ENCODE measurements at regions not wholly inside any gene's neighbourhood (a gene's known extent, or its start where the extent isn't known, plus 50 kb on each side); places are given as distances from the start of the nearest gene placed in this dataset.

DNA sequence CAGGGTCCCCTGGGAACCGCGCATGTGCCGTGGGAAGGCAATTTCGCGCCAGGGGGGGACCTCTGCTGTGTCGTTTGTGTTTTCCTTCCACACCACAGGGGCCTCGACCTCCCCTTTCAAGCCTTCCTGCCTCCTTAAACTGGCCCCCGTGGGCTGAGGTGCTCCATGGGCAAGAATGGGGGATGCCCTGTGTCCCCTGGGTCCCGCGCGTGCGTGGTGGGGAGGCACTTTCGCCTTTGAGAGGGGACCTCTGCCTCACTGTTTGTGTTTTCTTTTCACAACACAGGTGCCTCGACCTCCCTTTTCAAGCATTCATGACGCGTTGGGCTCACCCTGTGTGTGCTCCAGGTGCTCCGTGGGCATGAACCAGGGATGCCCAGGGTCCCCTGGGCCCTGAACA lies 348.8 kb downstream of the ALG10 start:
- DNase-seq (ENCODE audit: low read depth in 3 of 3, low spot score in 1 of 3) = no peak

- DNase-seq (ENCODE audit: low read depth in 3 of 3, low spot score in 1 of 3) = no peak
These were observed 349.7 kb downstream of the ALG10 start for GRCh38 chr12:34372003-34372402.

GRCh38 chr12:34373926-34374325 lies 351.6 kb downstream of the ALG10 start:
- DNase-seq (ENCODE audit: low read depth in 3 of 3, low spot score in 1 of 3) = no peak

DNA sequence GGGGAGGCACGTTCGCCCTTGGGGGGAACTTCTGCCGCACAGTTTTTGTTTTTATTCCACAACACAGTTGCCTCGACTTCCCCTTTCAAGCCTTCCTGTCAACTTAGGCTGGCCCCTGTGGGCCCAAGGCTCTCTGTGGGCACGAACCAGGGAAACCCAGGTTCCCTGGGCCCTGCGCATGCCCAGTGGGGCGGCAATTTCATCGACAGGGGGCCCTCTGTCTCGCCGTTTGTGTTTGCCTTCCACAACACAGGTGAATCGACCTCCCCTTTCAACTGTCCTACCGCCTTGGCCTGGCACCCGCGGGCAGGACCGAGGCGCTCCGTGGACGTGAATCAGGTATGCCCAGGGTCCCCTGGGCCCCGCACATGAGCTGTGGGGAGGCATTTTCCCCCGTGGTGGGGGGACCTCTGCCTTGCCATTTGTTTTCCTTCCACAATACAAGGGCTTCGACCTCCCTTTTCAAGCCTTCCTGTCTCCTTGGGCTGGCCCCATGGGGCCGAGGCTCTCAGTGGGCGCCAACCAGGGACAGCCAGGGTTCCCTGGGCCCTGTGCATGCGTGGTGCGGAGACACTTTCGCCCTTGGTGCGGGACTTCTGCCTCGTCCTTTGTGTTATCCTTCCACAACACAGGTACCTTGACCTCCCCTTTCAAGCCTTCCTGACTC lies 354.0 kb downstream of the ALG10 start:
- no peak for DNase-seq (ENCODE audit: low read depth in 3 of 3, low spot score in 1 of 3)

DNA sequence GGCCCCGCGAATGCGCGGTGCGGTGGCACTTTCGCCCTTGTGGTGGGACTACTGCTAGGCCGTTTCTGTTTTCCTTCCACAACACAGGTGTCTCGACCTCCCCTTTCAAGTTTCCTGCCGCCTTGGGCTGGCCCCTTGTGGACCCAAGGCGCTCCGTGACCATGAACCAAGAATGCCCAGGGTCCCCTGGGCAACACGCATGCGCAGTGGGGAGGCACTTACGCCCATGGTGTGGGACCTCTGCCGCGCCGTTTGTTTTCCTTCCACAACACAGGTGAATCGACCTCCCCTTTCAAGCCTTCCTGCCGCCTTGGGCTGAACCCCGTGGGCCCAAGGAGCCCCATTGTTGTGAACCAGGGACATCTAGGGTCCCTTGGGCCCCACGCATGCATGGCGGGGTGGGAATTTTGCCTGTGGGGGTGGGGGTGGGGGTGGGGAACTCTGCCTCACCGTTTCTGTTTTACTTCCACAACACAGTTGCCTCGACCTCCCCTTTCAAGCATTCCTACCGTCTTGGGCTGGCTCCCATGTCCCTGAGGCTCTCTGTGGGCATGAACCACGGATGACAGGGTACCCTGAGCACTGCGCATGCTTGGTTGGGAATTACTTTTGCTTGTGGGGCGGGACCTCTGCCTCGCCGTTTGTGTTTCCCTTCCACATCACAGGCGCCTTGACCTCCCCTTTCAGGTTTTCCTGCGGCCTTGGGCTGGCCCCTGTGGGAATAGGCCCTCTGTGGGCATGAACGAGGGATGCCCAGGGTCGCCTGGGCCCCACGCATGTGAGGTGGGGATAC lies 355.1 kb downstream of the ALG10 start:
- DNase-seq (ENCODE audit: low read depth in 3 of 3, low spot score in 1 of 3) = no peak

DNA sequence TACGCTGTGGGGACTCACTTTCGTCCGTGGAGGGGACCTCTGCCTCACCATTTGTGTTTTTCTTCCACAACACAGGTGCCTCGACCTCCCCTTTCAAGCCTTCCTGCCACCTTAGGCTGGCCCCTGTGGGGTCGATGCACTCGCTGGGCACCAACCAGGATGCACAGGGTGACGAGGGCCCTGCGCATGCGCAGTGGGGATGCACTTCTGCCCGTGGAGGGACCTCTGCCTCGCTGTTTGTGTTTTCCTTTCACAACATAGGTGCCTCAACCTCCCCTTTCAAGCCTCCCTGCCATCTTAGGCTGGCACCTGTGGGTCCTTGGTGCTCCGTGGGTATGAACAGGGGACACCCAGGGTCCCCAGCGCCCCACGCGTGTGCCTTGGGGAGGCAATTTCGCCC lies 356.8 kb downstream of the ALG10 start:
- DNase-seq (ENCODE audit: low read depth in 3 of 3, low spot score in 1 of 3) = no peak

DNA sequence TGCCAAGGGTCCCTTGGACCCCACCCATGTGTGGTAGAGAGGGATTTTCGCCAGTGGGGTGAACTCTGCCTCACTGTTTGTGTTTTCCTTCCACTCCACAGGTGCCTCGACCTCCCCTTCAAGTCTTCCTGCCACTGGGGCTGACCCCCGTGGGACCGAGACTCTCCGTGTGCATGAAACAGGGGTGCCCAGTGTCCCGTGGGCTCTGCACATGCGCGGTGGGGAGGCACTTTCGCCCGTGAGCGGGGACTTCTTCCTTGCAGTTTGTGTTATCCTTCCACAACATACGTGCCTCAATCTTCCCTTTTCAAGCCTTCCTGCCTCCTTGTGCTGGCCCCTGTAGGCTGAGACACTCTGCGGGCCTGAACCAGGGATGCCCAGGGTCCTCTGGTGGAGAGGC lies 362.4 kb downstream of the ALG10 start:
- no peak for DNase-seq (ENCODE audit: low read depth in 3 of 3, low spot score in 1 of 3)

- DNase-seq (ENCODE audit: low read depth in 3 of 3, low spot score in 1 of 3) = no peak
These were observed 363.7 kb downstream of the ALG10 start for GRCh38 chr12:34386016-34386415.

DNA sequence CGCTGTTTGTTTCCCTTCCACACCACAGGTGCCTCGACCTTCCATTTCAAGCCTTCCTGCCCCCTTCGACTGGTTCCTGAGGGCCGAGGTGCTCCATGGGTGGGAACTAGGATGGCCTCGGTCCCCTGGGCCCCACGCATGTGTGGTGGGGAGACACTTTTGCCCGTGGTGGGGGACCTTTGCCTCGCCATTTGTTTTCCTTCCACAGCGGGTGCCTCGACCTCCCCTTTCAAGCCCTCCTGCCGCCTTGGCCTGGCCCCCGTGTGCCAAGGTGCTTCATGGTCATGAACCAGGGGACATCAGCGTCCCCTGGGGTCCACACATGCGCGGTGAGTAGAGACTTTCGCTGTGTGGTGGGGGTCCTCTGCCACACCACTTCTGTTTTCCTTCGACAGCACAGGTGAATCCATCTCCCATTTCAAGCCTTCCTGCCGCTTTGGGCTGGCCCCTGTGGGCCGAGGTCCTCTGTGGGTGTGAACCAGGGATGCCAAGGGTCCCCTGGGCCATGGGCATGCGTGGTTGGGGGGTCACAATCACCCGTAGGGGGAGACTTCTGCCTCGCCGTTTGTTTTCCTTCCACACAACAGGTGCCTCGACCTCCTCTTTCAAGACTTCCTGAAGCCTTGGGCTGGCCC lies 364.4 kb downstream of the ALG10 start:
- DNase-seq (ENCODE audit: low read depth in 3 of 3, low spot score in 1 of 3) = no peak

DNA sequence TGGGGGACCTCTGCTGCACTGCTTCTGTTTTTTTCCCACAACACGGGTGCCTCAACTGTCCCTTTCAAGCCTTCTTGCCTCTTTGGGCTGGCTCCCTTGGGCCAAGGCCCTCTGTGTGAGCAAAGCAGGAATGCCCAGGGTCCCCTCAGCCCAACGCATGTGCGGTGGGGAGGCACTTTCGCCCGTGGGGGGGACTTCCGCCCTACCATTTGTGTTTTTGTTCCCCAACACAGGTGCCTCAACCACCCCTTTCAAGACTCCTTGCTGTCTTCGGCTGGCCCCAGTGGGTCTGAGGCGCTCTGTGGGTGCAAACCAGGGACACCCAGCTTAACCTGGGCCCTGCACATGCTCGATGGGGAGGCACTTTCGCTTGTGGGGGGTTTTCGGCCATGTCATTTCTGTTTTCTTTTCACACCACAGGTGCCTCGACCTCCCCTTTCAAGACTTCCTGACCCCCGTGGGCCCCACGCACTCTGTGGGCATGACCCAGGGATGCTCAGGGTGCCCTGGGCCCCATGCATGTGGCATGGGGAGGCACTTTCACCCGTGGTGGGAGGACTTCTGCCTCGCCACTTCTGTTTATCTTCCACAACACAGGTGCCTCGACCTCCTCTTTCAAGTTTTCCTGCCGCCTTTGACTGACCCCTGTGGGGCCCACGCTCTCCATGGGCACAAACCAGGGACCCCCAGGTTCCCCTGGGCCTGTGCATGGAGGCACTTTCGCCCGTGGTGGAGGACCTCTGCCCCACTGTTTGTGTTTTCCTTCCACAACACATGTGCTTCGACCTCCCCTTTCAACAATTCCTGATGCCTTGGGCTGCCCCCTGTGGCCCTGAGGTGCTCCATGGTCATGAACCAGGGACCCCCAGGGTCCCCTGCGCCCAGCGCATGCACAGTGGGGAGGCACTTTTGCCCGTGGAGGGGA lies 365.7 kb downstream of the ALG10 start:
- no peak for DNase-seq (ENCODE audit: low read depth in 3 of 3, low spot score in 1 of 3)

DNA sequence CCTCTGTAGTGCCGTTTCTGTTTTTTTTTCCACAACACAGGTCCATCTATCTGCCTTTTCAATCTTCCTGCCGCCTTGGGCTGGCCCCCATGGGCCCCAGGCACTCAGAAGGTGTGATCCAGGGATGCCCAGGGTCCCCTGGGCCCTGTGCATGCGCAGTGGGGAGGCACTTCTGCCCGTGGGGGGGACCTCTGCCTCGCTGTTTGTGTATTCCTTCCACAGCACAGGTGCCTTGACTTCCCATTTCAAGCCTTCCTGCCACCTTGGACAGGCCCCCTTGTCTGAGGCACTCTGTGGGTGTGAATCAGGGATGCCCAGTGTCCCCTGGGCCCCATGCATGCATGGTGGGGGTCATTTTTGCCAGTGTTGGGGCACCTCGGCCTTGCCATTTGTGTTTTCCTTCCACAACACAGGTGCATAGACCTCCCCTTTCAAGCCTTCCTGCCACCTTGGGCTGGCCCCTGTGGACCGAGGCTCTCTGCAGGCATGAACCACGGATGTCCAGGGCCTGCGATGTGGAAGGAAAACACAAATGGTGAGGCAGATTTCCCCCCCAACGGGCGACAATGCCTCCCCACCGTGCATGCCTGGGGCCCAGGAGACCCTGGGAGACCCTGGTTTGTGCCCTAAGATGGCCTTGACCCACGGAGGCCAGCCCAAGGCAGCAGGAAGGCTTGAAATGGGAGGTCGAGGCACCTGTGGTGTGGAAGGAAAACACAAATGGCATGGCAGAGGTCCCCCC lies 366.5 kb downstream of the ALG10 start:
- DNase-seq (ENCODE audit: low read depth in 3 of 3, low spot score in 1 of 3) = no peak

DNA sequence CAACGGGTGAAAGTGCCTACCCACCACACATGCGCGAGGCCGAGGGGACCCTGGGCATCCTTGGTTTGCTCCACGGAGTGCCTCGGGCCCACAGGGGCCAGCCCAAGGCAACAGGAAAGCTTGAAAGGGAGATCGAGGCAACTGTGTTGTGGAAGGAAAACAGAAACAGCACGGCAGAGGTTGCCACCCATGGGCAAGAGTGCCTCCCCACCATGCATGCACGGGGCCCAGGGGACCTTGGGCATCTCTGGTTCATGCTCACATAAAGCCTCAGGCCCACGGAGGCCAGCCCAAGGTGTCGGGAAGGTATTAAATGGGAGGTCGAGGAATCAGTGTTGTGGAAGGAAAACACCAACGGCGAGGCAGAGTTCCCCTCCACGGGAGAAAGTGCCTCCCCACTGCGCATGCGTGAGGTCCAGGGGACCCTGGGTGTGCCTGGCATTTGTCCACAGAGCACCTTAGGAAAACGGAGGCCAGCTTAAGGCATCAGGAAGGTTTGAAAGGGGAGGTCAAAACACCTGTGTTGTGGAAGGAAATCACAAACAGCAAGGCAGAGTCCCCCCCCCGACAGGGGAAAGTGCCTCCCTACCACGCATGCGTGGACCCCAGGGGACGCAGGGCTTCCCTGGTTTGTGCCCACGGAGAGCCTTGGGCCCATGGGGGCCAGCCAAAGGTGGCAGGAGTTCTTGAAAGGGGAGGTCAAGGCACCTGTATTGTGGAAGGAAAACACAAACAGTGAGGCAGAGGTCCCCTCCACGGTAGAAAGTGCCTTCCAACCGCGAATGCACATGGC lies 367.3 kb downstream of the ALG10 start:
- no peak for DNase-seq (ENCODE audit: low read depth in 3 of 3, low spot score in 1 of 3)

DNA sequence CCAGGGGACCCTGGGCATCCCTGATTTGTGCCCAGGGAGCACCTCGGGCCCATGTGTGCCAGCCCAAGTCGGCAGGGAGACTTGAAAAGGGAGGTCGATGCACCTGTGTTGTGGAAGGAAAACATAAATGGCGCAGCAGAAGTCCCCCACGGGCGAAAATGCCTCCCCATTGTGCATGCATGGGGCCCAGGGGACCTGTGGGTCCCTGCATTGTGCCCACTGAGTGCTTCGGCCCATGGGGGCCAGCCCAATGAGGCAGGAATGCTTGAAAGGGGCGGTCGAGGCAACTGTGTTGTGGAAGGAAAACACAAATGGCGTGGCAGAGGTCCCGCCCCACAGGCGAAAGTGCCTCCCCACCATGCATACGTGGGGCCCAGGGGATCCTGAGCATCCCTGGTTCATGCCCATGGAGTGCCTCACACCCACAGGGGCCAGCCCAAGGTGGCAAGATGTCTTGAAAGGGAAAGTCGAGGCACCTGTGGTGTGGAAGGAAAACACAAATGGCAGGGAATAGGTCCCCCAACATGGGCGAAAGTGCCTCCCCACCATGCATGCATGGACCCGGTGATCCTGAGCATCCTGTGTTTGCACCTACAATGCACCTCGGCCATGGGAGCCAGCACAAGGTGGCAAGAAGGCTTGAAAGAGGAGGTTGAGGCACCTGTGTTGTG lies 368.0 kb downstream of the ALG10 start:
- DNase-seq (ENCODE audit: low read depth in 3 of 3, low spot score in 1 of 3) = no peak

DNA sequence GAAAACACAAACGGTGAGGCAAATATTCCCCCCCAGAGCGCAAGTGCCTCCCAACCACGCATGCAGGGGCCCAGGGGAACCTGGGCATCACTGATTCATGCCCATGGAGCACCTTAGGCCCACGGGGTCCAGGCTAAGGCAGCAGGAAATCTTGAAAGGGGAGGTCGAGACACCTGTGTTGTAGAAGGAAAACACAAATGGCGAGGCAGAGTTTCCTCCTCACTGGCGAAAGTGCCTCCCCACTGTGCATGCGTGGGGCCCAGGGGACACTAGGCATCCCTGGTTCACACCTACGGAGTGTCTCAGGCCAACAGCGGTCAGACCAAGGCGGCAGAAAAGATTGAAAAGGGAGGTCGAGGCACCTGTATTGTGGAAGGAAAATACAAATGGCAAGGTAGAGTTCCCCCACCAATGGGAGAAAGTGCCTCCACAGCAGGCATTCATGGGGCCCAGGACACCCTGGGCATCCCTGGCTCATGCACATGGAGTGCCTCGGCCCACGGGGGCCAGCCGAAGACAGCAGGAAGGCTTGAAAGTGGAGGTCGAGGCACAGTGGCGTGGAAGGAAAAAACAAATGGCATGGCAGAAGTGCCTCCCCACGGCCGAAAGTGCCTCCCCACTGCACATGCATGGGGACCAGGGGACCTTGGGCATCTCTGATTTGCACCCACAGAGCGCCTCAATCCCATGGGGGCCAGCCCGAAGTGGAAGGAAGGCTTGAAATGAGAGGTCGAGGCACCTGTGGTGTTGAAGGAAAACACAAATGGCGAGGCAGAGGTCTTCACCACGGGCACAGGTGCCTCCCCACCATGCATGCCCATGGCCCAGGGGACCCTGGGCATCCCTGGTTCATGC lies 368.8 kb downstream of the ALG10 start:
- no peak for DNase-seq (ENCODE audit: low read depth in 3 of 3, low spot score in 1 of 3)

DNA sequence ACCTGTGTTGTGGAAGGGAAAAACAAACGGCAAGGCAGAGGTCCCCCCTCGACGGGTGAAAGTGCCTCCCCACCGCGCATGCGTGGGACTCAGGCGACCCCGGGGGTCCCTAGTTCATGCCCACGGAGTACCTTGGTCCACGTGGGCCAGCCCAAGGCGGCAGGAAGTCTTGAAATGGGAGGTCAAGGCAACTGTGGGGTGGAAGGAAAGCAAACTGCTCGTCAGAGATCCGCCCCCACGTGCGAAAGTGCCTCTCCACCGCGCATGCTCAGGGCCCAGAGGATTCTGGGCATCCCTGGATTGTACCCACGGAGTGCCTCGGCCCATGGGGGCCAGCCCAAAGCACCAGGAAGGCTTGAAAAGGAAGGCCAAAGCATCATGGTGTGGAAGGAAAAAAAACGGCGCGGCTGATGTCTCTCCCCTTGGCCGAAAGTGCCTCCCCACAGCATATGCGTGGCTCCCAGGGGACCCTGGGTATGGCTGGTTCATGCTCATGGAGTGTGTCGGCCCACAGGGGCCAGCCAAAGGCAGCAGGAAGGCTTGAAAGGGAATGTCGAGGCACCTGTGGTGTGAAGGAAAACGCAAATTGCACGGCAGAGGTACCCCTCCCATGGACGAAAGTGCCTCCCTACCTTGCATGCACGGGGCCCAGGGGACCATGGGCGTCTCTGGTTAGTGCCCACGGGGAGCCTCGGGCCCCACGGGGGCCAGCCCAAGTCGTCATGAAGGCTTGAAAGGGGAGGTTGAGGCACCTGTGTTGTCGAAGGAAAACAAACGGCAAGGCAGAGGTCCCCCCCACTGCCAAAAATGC lies 369.7 kb downstream of the ALG10 start:
- no peak for DNase-seq (ENCODE audit: low read depth in 3 of 3, low spot score in 1 of 3)

GRCh38 chr12:34392741-34393085 lies 370.4 kb downstream of the ALG10 start:
- DNase-seq (ENCODE audit: low read depth in 3 of 3, low spot score in 1 of 3) = no peak

DNA sequence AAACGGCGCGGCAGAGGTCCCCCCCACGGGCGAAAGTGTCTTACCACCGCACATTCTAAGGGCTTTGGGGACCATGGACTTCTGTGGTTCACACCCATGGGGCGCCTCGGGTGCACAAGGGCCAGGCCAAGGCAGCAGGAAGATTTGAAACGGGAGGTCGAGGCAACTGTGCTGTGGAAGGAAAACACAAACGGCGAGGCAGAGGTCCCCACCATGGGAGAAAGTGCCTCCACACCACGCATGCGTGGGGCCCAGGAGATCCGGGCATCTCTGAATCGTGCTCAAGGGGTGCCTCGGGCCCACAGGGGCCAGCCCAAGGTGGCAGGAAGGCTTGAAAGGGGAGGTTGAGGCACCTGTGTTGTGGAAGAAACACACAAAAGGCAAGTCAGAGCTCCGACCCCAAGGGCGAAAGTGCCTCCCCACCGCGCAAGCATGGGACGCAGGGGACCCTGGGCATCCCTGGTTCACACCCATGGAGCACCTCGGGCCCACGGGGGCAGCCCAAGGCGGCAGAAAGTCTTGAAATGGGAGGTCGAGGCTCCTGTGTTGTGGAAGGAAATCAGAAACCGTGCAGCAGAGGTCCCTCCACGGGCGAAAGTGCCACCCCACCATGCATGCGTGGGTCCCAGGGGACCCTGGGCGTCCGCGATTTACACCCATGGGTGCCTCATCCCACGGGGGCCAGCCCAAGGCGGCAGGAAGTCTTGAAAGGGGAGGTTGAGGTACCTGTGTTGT lies 371.0 kb downstream of the ALG10 start:
- DNase-seq (ENCODE audit: low read depth in 3 of 3, low spot score in 1 of 3) = no peak
